Epithelial cell of prostate (primary cell): ENCODE measurements at regions not wholly inside any gene's neighbourhood (a gene's known extent, or its start where the extent isn't known, plus 50 kb on each side); places are given as distances from the start of the nearest gene placed in this dataset.

Source experiments
- DNase-seq: peaks from one replicate; pipeline ENCODE4 v3.0.0-alpha.2; 2011; ENCODE audit warnings: low read depth, low spot score
- H3K27ac ChIP-seq: fragments of 450-650 bp; 2 replicates; pipeline ENCODE4 v1.5.1; 2017; ENCODE audit warnings: mild to moderate bottlenecking

DNA sequence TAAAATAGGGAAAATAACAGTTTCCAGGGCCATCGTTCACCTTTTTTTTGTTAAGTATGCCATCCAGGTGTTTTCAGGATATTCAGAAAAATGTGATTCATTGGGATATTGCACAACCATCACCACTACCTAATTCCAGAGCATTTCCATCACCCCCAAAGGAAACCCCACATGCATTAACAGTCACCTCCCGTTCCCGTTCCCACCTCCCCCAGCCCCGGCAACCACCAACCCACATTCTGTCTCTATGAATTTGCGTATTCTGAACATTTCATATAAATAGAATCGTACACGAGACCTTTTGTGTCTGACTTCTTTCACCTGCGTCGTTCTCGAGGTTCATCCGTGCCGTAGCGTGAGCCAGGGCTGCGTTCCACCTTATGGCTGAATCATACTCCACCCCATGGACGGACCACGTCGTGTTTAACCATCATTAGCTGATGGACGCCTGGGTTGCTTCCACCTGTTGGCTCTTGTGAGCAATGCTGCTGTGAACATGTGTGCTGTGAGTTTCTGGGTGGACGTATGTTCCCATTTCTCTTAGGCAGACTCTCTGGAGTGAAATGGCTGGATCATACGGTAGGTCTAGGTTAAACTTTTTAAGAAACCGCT, 51.0 kb upstream of the NCOR2 start:
- DNase-seq = no peak
- H3K27ac ChIP-seq = no peak overlapping the region

DNA sequence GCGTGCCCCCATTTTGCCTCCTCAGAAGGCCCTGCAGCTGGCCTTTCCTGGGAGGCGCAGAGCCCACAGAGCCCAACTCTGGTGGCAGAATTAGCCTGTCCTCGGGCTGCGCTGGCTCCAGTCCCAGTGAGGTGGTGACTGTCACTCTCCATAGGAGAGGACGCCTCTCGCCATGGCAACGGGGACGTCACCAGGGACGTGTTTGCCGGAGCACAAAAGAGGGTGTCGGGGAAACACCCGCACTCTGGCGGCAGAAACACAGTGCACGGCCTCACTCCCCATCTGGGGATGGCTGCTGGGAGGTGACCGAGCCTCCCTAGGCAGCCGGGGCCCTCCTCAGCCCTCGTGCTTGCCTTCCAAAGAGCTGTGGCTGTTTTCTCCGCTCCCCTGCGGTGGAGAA, 50.2 kb upstream of the NCOR2 start:
- H3K27ac ChIP-seq = no peak overlapping the region
- no peak for DNase-seq
